Skeletal muscle cell (primary cell): ENCODE measurements at regions not wholly inside any gene's neighbourhood (a gene's known extent, or its start where the extent isn't known, plus 50 kb on each side); places are given as distances from the start of the nearest gene placed in this dataset.
A peak's percentile ranks its signal among the peaks of the same experiment; 100 is the strongest.
"Not testable (repeated sequence)": the region's sequence is repeated elsewhere in the genome, so short reads cannot be mapped to it uniquely, and the experiment has no call there.

Experiments
- DNase-seq: peaks from one replicate; pipeline ENCODE4 v3.0.0-alpha.2; 2010; ENCODE audit warnings: low read depth
- H3K4me3 ChIP-seq: 2 replicates; pipeline ENCODE4 v1.5.1; 2011; ENCODE audit warnings: low read depth, mild to moderate bottlenecking, control low read depth, low read length, moderate library complexity

- no peak for DNase-seq
- H3K4me3 ChIP-seq, result no peak overlapping the region
Measured at GRCh38 chr5:50898966-50899365, 232.5 kb downstream of the PARP8 start.

GRCh38 chr5:50900952-50901510, 234.6 kb downstream of the PARP8 start:
- DNase-seq, result no peak
- no peak overlapping the region for H3K4me3 ChIP-seq

- H3K4me3 ChIP-seq, result no peak overlapping the region
- DNase-seq, result no peak
Measured at GRCh38 chr5:50903651-50904050, 237.2 kb downstream of the PARP8 start.

GRCh38 chr5:50905996-50906570, 239.6 kb downstream of the PARP8 start:
- no peak for DNase-seq
- no peak overlapping the region for H3K4me3 ChIP-seq

- H3K4me3 ChIP-seq, DNase-seq: not testable (repeated sequence)
Measured at GRCh38 chr5:50920160-50920559, 253.7 kb downstream of the PARP8 start.

- no peak for DNase-seq
- H3K4me3 ChIP-seq, result no peak overlapping the region
Measured at GRCh38 chr5:50921366-50922133, 255.1 kb downstream of the PARP8 start.

- not testable (repeated sequence) for DNase-seq, H3K4me3 ChIP-seq
Measured at GRCh38 chr5:50922134-50922941, 255.9 kb downstream of the PARP8 start.

- DNase-seq, result no peak
- no peak overlapping the region for H3K4me3 ChIP-seq
Measured at GRCh38 chr5:50922942-50923767, 256.7 kb downstream of the PARP8 start.

- no peak overlapping the region for H3K4me3 ChIP-seq
- DNase-seq, result no peak
Measured at GRCh38 chr5:50923768-50924494, 257.5 kb downstream of the PARP8 start.

- no peak overlapping the region for H3K4me3 ChIP-seq
- no peak for DNase-seq
Measured at GRCh38 chr5:50927953-50928352, 261.5 kb downstream of the PARP8 start.

- DNase-seq, result no peak
- no peak overlapping the region for H3K4me3 ChIP-seq
Measured at GRCh38 chr5:50929174-50929573, 262.7 kb downstream of the PARP8 start.

- DNase-seq, result no peak
- H3K4me3 ChIP-seq, result no peak overlapping the region
Measured at GRCh38 chr5:50934343-50934742, 267.9 kb downstream of the PARP8 start.

GRCh38 chr5:50945139-50945538, 278.7 kb downstream of the PARP8 start:
- DNase-seq, result no peak
- no peak overlapping the region for H3K4me3 ChIP-seq

GRCh38 chr5:50947906-50948683, 281.7 kb downstream of the PARP8 start:
- no peak overlapping the region for H3K4me3 ChIP-seq
- DNase-seq, result no peak

- no peak for DNase-seq
- H3K4me3 ChIP-seq, result no peak overlapping the region
Measured at GRCh38 chr5:50953290-50953689, 286.9 kb downstream of the PARP8 start.

- DNase-seq, result peak; percentile 3
- H3K4me3 ChIP-seq, result no peak overlapping the region
Measured at GRCh38 chr5:50958852-50959457, 292.5 kb downstream of the PARP8 start.
